ENCODE measurements at regions not wholly inside any gene's neighbourhood (a gene's known extent, or its start where the extent isn't known, plus 50 kb on each side); places are given as distances from the start of the nearest gene placed in this dataset.

- DNase-seq, result no peak
Measured at GRCh38 chr10:62554632-62555199, 180.5 kb downstream of the ZNF365 start.

GRCh38 chr10:62559481-62560200 is 185.5 kb downstream of the ZNF365 start:
- no peak for DNase-seq

- no peak for DNase-seq
Measured at GRCh38 chr10:62560201-62560819, 186.1 kb downstream of the ZNF365 start.

GRCh38 chr10:62561151-62561550 is 187.0 kb downstream of the ZNF365 start:
- DNase-seq, result no peak

- no peak for DNase-seq
Measured at GRCh38 chr10:62562101-62562500, 187.9 kb downstream of the ZNF365 start.

GRCh38 chr10:62562795-62563194 is 188.6 kb downstream of the ZNF365 start:
- no peak for DNase-seq

GRCh38 chr10:62573929-62574328 is 199.8 kb downstream of the ZNF365 start:
- DNase-seq, result no peak

- DNase-seq, result no peak
Measured at GRCh38 chr10:62577076-62577475, 202.9 kb downstream of the ZNF365 start.

GRCh38 chr10:62577666-62578291 is 203.6 kb downstream of the ZNF365 start:
- DNase-seq, result no peak

- no peak for DNase-seq
Measured at GRCh38 chr10:62578301-62578700, 204.1 kb downstream of the ZNF365 start.

GRCh38 chr10:62578916-62579315 is 204.7 kb downstream of the ZNF365 start:
- DNase-seq, result no peak

GRCh38 chr10:62580396-62580795 is 206.2 kb downstream of the ZNF365 start:
- DNase-seq, result no peak

- DNase-seq, result no peak
Measured at GRCh38 chr10:62581351-62581750, 207.2 kb downstream of the ZNF365 start.

GRCh38 chr10:62582101-62582705 is 208.0 kb downstream of the ZNF365 start:
- DNase-seq, result no peak

- DNase-seq, result no peak
Measured at GRCh38 chr10:62582804-62583208, 208.6 kb downstream of the ZNF365 start.

GRCh38 chr10:62583876-62584615 is 209.9 kb downstream of the ZNF365 start:
- no peak for DNase-seq

GRCh38 chr10:62584731-62585130 is 210.6 kb downstream of the ZNF365 start:
- no peak for DNase-seq

- DNase-seq, result no peak
Measured at GRCh38 chr10:62585211-62585775, 211.1 kb downstream of the ZNF365 start.

- DNase-seq, result no peak
Measured at GRCh38 chr10:62587011-62587410, 212.8 kb downstream of the ZNF365 start.

- DNase-seq, result no peak
Measured at GRCh38 chr10:62588116-62588515, 213.9 kb downstream of the ZNF365 start.

GRCh38 chr10:62589689-62590088 is 214.8 kb upstream of the ADO start:
- no peak for DNase-seq

GRCh38 chr10:62590306-62590705 is 214.2 kb upstream of the ADO start:
- DNase-seq, result no peak

Measured in stimulated activated CD4-positive, alpha-beta T cell treated with anti-CD3 and anti-CD28 coated beads, Interleukin-2, amount 100 ng/mL, for 48 hours (primary cell).